ENCODE measurements at regions not wholly inside any gene's neighbourhood (a gene's known extent, or its start where the extent isn't known, plus 50 kb on each side); places are given as distances from the start of the nearest gene placed in this dataset.
"Not testable (repeated sequence)": the region's sequence is repeated elsewhere in the genome, so short reads cannot be mapped to it uniquely, and the experiment has no call there.

GRCh38 chr4:19123681-19124080, 1102.1 kb upstream of the LCORL start:
- DNase-seq, result no peak

GRCh38 chr4:19119904-19120560, 1098.5 kb upstream of the LCORL start:
- no peak for DNase-seq

GRCh38 chr4:19117022-19117421, 1095.5 kb upstream of the LCORL start:
- DNase-seq, result no peak

GRCh38 chr4:19104176-19104575, 1082.6 kb upstream of the LCORL start:
- DNase-seq, result no peak

GRCh38 chr4:19095491-19096046, 1074.0 kb upstream of the LCORL start:
- DNase-seq, result no peak

GRCh38 chr4:19093951-19094350, 1072.4 kb upstream of the LCORL start:
- no peak for DNase-seq

GRCh38 chr4:19092797-19093196, 1071.2 kb upstream of the LCORL start:
- DNase-seq, result no peak

GRCh38 chr4:19074036-19074435, 1052.5 kb upstream of the LCORL start:
- no peak for DNase-seq

- DNase-seq, result no peak
Observed at GRCh38 chr4:19063662-19064061, 1042.1 kb upstream of the LCORL start.

- no peak for DNase-seq
Observed at GRCh38 chr4:19054916-19055315, 1033.4 kb upstream of the LCORL start.

GRCh38 chr4:19051831-19052230, 1030.3 kb upstream of the LCORL start:
- no peak for DNase-seq

GRCh38 chr4:19047279-19047880, 1025.8 kb upstream of the LCORL start:
- DNase-seq, result no peak

GRCh38 chr4:19039816-19040215, 1018.3 kb upstream of the LCORL start:
- DNase-seq, result no peak

GRCh38 chr4:19038231-19038630, 1016.7 kb upstream of the LCORL start:
- no peak for DNase-seq

GRCh38 chr4:19033816-19034733, 1012.5 kb upstream of the LCORL start:
- DNase-seq, result no peak

GRCh38 chr4:19030536-19030935, 1009.0 kb upstream of the LCORL start:
- DNase-seq, result no peak

GRCh38 chr4:19030048-19030447, 1008.5 kb upstream of the LCORL start:
- no peak for DNase-seq

GRCh38 chr4:19026281-19026680, 1004.7 kb upstream of the LCORL start:
- DNase-seq, result no peak

GRCh38 chr4:19025031-19025430, 1003.5 kb upstream of the LCORL start:
- no peak for DNase-seq

GRCh38 chr4:19024047-19024446, 1002.5 kb upstream of the LCORL start:
- DNase-seq, result no peak

- DNase-seq, result no peak
Observed at GRCh38 chr4:19021617-19022016, 1000.1 kb upstream of the LCORL start.

GRCh38 chr4:19016550-19016949, 995.0 kb upstream of the LCORL start:
- not testable (repeated sequence) for DNase-seq

GRCh38 chr4:19014594-19014993, 993.0 kb upstream of the LCORL start:
- no peak for DNase-seq

- no peak for DNase-seq
Observed at GRCh38 chr4:19010761-19011160, 989.2 kb upstream of the LCORL start.

All from NCI-H187 (cell line).